ENCODE measurements at regions not wholly inside any gene's neighbourhood (a gene's known extent, or its start where the extent isn't known, plus 50 kb on each side); places are given as distances from the start of the nearest gene placed in this dataset.

GRCh38 chr2:7736646-7737305, 819.6 kb downstream of the RNF144A start:
- TF ChIP-seq CTCF (conservative IDR thresholded peaks at IDR 0.05; ENCODE audit: low read length) (no peak), EZH2phosphoT487 (IDR thresholded peaks at IDR 0.05; ENCODE audit: borderline replicate concordance) (no peak)

All from Loucy (cell line).